PC-3 (cell line): ENCODE measurements at regions not wholly inside any gene's neighbourhood (a gene's known extent, or its start where the extent isn't known, plus 50 kb on each side); places are given as distances from the start of the nearest gene placed in this dataset.

ENCODE experiments used
- CTCF ChIP-seq: fragments of 300-600 bp; sonication (generic); conservative IDR thresholded peaks from 2 replicates; pipeline ENCODE4 v1.5.1; 2017; ENCODE audit warnings: antibody characterized with exemption, low read depth, mild to moderate bottlenecking, low read length
- EZH2 ChIP-seq: fragments of 300-600 bp; sonication (generic); IDR thresholded peaks from one replicate; pipeline ENCODE4 v1.6.1; 2017; ENCODE audit warnings: antibody characterized with exemption, mild to moderate bottlenecking, low read length; ENCODE audit not compliant: unreplicated experiment
- EZH2phosphoT487 ChIP-seq: fragments of 300-600 bp; sonication (generic); IDR thresholded peaks from 2 replicates; pipeline ENCODE4 v1.6.1; 2018; ENCODE audit warnings: mild to moderate bottlenecking, antibody characterized with exemption, low read length, borderline replicate concordance

DNA sequence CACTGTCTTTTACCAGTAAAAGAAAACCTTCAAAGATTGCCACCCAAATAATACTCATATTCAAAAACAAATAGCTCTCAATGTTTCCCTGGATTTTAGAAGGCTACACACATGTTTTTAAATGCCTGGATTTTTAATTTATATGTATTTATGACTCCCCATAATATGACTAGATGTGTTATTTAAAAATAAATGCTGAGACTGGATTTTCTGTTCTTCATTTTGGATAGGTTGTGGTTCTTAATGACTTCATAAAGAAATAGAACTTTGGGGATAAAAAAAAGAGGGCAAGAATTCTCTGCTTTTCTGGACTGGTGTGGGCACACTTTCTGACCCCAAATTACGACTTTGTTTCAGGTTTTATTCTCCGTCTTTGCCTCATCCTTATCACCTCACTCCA lies 62.8 kb upstream of the LEKR1 start:
- no peak for TF ChIP-seq CTCF
- TF ChIP-seq EZH2phosphoT487: no peak
- TF ChIP-seq EZH2: no peak
